GM18499 (cell line): ENCODE measurements at regions not wholly inside any gene's neighbourhood (a gene's known extent, or its start where the extent isn't known, plus 50 kb on each side); places are given as distances from the start of the nearest gene placed in this dataset.
"Not testable (repeated sequence)": the region's sequence is repeated elsewhere in the genome, so short reads cannot be mapped to it uniquely, and the experiment has no call there.

Experiments
- ATAC-seq: cut with Tn5 transposase; IDR thresholded peaks from one replicate; pipeline ENCODE4 v1.9.1; 2021; ENCODE audit warnings: moderate number of reproducible peaks; ENCODE audit not compliant: insufficient read depth, unreplicated experiment

- ATAC-seq, result no peak
Measured at GRCh38 chr9:74361508-74361907, 135.6 kb upstream of the RORB start.

- no peak for ATAC-seq
Measured at GRCh38 chr9:74362423-74362822, 134.7 kb upstream of the RORB start.

- no peak for ATAC-seq
Measured at GRCh38 chr9:74366111-74366510, 131.0 kb upstream of the RORB start.

- no peak for ATAC-seq
Measured at GRCh38 chr9:74369844-74370243, 127.3 kb upstream of the RORB start.

GRCh38 chr9:74373348-74373747, 123.8 kb upstream of the RORB start:
- no peak for ATAC-seq

- ATAC-seq, result no peak
Measured at GRCh38 chr9:74379718-74380117, 117.4 kb upstream of the RORB start.

DNA sequence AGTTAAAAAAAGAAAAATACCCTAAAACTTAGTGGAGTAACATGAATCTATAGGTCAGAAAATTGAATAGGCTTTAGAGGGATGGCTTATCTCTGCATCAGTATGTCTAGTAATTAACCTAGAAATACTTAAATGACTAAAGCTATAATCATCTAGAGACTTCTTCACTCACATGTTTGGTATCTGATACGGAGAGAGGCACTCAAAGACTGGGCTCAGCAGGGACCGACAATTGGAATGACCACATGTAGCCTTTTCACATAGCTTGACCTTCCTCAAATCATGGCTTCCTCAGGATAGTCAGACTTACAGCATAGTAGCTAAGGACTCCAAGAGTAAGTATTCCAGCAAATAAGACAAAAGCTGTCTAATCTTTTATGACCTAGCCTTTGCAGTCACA, 105.3 kb upstream of the RORB start:
- no peak for ATAC-seq

- ATAC-seq, result no peak
Measured at GRCh38 chr9:74403581-74403980, 93.6 kb upstream of the RORB start.

GRCh38 chr9:74404620-74405019, 92.5 kb upstream of the RORB start:
- no peak for ATAC-seq

DNA sequence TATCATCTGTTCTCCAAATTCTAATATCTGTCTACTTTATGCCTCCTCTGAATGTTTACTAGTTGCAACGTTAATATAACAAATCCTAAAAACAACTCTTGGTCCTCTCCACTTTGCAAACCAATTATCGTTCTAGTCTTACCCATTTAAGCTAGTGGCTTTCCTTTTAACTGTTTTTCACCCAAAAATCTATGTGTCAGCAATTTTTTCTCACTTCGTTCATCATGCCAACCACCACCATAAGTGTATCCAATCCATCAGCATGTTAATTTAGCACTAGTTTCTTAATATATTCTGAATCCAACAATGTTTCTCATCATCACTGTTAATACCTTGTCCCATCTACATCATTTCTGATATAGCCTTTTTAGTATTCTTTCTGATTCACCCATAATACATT, 90.0 kb upstream of the RORB start:
- no peak for ATAC-seq

- ATAC-seq, result no peak
Measured at GRCh38 chr9:74412236-74412979, 84.7 kb upstream of the RORB start.

- ATAC-seq, result no peak
Measured at GRCh38 chr9:74413876-74414275, 83.3 kb upstream of the RORB start.

DNA sequence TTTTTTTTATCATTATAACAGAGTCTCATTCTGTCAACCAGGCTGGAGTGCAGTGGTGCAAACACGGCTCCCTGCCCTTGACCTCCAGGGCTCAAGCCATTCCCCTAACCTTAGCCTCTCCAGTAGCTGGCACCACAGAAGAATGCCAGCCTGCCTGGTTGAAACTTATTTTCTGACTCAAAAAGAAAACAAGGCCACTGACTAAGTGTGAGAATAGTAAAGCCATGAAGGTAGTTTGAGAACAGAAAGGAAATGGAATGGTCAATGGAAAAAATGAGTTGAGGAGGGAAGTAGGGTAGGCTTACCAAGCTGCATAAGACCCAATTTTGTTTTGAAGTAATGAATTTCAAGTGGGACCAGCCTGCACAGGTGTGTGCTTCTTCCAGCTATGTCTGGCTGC, 82.8 kb upstream of the RORB start:
- ATAC-seq, result no peak

DNA sequence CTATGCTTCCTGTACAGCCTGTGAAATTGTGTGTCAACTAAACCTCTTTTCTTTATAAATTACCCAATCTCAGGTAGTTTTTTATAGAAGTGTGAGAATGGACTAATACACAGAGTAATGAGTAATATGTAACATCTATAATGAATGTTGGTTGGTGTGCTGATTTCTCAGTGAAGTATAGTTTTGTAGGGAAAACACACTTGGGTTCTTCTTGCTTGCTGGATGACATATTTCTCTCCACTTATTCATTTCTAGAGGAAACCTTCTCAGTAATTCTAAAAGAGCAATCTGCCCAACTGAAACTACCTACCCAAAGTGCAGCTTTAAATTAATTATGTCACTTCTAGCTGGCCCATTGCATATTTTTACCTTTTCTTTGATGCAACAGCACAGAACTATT, 81.1 kb upstream of the RORB start:
- ATAC-seq, result no peak

- not testable (repeated sequence) for ATAC-seq
Measured at GRCh38 chr9:74424488-74424887, 72.6 kb upstream of the RORB start.

GRCh38 chr9:74431467-74431866, 65.7 kb upstream of the RORB start:
- ATAC-seq, result no peak

DNA sequence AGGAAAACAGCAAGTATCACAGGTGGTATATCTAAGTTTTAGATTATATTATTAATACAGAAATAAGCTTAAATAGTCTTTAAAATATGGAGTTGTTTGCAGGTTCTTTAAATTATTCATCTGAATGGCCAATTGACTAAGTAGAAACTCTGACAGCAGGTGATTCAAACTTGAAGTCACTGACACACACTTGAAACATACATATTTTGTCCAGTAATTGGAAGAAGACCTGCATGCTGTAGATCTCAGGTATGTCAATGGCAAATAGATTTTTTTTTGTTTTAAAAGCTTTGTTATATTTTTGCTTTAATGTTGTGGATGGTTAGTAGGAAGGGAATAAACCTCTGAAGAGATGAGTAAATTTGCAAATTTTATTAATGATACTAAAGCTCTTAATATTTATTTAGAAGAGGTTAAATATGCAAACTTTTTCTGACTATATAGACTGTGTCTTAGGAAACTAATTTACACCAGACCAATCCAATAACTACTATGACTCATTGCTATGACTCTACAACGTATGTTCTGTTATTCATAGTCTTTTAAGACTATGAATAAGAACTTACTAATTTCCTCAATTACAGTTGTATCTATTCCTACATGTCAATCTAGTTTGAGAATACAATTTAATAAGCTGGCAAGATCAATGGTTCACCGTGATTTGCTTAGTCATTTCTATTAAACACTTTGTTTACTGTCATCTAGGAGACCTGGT, 53.9 kb upstream of the RORB start:
- ATAC-seq, result no peak

DNA sequence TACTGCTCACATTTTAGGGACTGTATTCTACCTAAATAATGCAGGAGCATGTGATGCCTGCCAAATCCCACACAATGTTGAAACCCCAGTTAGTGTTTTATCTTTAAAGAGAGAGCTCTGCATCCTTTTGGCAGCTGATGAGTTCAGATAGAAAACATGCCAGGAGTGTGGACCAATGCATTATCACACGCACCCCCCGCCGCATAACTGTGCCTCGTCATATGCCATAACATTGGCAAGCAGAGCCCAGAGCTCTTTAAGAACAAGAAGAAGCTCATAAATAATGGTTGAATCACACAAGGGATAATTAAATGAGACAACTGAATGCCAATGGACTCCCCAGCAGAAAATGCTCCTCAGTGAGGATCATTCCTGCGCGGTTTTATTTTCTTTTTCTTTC, 52.8 kb upstream of the RORB start:
- no peak for ATAC-seq
